ENCODE measurements at regions not wholly inside any gene's neighbourhood (a gene's known extent, or its start where the extent isn't known, plus 50 kb on each side); places are given as distances from the start of the nearest gene placed in this dataset.

GRCh38 chr13:71148396-71148795, 718.6 kb downstream of the DACH1 start:
- no peak for TF ChIP-seq CTCF (IDR thresholded peaks at IDR 0.05; ENCODE audit: control insufficient read depth, extremely low read depth, insufficient read depth)

GRCh38 chr13:71144883-71145282, 722.1 kb downstream of the DACH1 start:
- no peak overlapping the region for H3K4me3 ChIP-seq (ENCODE audit: low read depth, low read length)
- DNase-seq (ENCODE audit: low read depth): no peak
- no peak for TF ChIP-seq CTCF (IDR thresholded peaks at IDR 0.05; ENCODE audit: control insufficient read depth, extremely low read depth, insufficient read depth)

More at GRCh38 chr13:71148396-71148795, 718.6 kb downstream of the DACH1 start:
- H3K4me3 ChIP-seq (ENCODE audit: low read depth, low read length): no peak overlapping the region
- no peak for DNase-seq (ENCODE audit: low read depth)

- no peak for TF ChIP-seq CTCF (IDR thresholded peaks at IDR 0.05; ENCODE audit: control insufficient read depth, extremely low read depth, insufficient read depth)
- no peak overlapping the region for H3K4me3 ChIP-seq (ENCODE audit: low read depth, low read length)
- no peak for DNase-seq (ENCODE audit: low read depth)
These were observed 729.9 kb downstream of the DACH1 start for GRCh38 chr13:71137101-71137500.

- no peak for TF ChIP-seq CTCF (IDR thresholded peaks at IDR 0.05; ENCODE audit: control insufficient read depth, extremely low read depth, insufficient read depth)
- DNase-seq (ENCODE audit: low read depth): no peak
- no peak overlapping the region for H3K4me3 ChIP-seq (ENCODE audit: low read depth, low read length)
These were observed 742.8 kb downstream of the DACH1 start for GRCh38 chr13:71124230-71124629.

- H3K4me3 ChIP-seq (ENCODE audit: low read depth, low read length): no peak overlapping the region
- peak; percentile 15 for DNase-seq (ENCODE audit: low read depth)
- TF ChIP-seq CTCF (IDR thresholded peaks at IDR 0.05; ENCODE audit: control insufficient read depth, extremely low read depth, insufficient read depth): no peak
These were observed 748.1 kb downstream of the DACH1 start for GRCh38 chr13:71118779-71119364.

- TF ChIP-seq CTCF (IDR thresholded peaks at IDR 0.05; ENCODE audit: control insufficient read depth, extremely low read depth, insufficient read depth): no peak
- no peak for DNase-seq (ENCODE audit: low read depth)
- no peak overlapping the region for H3K4me3 ChIP-seq (ENCODE audit: low read depth, low read length)
These were observed 749.1 kb downstream of the DACH1 start for GRCh38 chr13:71117920-71118319.

GRCh38 chr13:71115301-71115700, 751.7 kb downstream of the DACH1 start:
- DNase-seq (ENCODE audit: low read depth): no peak
- H3K4me3 ChIP-seq (ENCODE audit: low read depth, low read length): no peak overlapping the region

More at GRCh38 chr13:71115301-71115700, 751.7 kb downstream of the DACH1 start:
- TF ChIP-seq CTCF (IDR thresholded peaks at IDR 0.05; ENCODE audit: control insufficient read depth, extremely low read depth, insufficient read depth): no peak

Measured in LNCaP clone FGC (cell line).